HuH-7 (cell line): ENCODE measurements at regions not wholly inside any gene's neighbourhood (a gene's known extent, or its start where the extent isn't known, plus 50 kb on each side); places are given as distances from the start of the nearest gene placed in this dataset.
"Not testable (repeated sequence)": the region's sequence is repeated elsewhere in the genome, so short reads cannot be mapped to it uniquely, and the experiment has no call there.

Experiments used
- DNase-seq: peaks from one replicate; pipeline ENCODE4 v3.0.0; 2011; ENCODE audit warnings: low spot score

DNA sequence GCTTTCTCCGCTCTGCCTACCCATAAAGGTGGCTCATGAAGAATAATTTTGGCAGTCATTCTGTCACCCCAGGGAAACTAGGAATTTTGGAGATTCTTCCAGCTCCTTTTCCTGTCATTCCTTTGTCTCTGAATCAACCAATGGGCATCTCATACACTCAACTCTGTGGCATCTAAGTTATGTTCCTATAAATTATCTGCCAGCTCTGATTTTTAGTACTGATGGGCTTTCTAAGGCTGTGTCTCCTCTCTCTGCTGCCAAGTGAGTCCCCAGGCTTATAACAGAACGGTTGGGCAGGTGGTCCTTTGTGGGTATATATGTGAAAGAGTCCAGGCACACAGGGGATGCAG, 226.8 kb downstream of the NMUR2 start:
- no peak for DNase-seq

DNA sequence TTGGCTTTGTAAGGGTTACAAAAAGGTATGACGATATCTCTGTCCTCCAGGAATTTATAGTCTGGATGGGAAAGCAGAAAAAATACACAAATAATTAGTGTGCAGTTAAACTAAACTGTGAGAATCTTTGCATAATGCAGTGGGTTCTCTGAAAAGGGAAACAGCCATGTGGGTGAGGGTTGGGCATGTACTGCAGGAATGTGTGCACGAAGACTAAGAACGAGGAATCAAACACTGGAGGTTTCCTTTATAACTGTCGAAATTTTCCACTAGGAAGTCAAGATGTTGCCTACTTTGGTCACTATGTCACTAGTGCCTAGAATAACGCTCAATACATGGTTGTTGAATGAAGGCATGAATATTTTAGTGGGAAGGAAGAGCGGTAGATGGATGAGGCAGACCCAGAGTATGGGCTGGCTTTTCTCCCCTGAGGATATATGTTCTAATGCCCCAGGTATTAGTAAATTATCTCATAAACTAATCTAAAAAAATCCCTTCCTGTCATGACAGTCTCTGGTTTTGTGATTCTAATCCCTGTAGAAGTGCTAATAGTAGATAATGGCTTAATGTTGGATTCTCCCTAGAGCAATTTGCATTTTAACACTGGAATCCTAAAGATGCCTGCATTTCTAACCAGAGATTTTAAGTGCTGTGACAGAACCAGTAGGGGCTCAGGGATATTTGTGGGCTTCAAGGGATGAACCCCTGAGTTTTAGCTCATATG, 227.3 kb downstream of the NMUR2 start:
- DNase-seq, result no peak

DNA sequence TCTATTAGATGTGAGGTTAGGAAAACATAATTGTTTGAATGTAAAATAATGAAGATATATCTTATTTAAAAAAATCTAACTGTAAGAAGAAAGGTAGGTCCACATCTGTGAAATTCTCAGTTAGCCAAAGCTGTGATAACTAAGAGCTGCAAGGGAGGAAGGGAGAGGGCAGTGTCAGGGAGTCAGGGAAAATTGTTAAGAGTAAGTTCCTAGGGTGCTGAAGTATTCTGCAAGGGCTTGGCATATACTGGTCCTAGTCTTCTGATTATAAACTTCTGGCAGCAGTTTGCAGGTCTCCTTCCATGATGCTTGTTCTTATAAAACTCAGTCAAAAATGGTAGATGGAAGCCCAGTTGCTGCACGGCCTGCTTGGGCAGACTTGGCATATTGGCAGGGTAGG, 233.2 kb downstream of the NMUR2 start:
- DNase-seq, result no peak

DNA sequence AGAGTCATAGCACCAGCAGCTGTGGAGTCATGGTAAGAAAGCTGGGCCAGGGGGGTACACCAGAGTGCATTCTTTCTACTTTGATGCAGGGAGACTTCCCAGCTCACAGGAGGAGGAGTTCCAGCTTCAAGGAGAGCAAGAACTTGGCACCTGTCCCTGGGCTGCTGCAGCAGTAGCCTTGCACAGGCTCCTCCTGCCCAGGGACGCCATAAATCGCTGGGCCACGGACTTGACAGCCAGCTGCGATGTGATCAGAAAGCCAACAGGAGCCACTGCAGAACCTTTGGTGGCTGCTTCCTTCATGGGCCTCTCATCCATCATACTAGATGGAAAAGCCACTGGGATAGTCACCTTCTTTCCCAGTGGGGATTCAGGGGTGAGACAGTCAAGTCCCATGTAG, 234.7 kb downstream of the NMUR2 start:
- no peak for DNase-seq

DNA sequence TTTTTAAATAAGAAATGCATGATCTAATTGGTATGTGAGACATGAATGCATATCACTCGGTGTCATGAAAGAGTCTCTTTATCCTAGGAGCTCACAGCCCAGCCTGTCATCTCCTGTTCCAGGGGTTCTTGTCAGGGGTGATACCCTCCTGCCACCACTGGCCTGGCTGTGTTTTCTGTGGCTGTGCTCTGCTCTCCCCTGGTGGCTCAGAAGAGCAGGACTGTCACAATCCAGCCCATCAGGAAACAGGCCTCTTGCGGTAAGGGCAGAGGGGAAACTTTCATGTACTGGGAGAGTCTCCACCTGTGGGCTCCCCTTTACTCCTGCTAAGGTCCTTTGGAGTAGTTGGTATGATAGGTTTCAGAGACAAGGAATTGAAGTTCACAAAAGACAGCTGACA, 240.2 kb upstream of the GLRA1 start:
- DNase-seq, result no peak

DNA sequence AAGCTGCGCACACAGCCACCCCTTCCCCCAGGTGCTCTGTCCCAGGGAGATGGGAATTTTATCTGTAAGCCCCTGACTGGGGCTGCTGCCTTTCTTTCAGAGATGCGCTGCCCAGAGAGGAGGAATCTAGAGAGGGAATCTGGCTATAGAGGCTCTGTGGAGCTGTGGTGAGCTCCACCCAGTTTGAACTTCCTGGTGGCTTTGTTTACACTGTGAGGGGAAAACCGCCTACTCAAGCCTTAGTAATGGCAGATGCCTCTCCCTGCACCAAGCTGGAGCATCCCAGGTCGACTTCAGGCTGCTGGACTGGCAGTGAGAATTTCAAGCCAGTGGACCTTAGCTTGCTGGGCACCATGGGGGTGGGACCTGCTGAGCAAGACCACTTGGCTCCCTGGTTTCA, 235.2 kb upstream of the GLRA1 start:
- DNase-seq, result not testable (repeated sequence)

DNA sequence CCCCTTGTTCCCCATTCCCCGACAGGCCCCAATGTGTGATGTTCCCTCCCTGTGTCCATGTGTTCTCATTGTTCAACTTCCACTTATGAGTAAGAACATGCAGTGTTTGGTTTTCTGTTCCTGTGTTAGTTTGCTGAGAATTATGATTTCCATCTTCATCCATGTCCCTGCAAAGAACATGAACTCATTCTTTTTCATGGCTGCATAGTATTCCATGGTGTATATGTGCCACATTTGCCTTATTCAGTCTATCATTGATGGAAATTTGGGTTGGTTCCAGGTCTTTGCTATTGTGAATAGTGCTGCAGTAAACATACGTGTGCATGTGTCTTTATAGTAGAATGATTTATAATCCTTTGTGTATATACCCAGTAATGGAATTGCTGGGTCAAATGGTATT, 229.8 kb upstream of the GLRA1 start:
- DNase-seq, result not testable (repeated sequence)

DNA sequence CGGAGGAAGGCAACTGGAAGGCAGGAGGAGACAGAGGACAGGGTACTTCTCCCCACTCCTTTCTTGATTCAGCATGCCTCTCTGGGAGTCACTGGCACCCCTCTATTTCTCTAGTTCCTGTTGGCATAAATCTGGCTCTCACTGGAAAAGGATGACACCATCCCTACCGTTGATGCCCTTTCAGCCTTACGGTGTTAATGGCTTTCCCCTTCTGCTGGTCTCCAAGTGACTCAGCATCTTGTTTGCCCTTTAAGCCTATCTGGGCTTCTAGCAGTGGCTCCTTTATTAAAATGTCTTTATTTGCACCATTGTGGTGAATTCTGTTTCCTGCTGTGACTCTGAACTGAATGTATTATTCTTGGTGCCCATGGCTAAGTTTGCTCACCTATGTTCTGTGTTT, 227.3 kb upstream of the GLRA1 start:
- no peak for DNase-seq

DNA sequence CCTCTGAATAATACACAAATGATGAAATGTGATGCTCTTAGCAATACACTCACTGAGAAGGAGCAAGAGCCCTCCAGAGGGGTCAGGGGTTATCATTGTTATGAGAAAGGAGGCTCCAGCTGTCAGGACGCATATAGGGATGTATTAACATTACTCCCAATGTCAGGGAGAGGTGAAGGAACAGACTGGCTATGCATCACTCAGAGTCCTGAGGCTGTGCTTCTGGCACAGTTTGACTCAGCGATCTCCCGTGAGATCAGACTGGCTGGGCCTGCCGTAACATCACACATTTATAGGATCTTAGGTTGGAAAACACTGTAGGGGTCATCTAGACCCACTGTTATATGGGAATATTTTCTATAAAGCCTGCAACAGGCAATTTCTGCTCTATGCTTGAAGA, 226.5 kb upstream of the GLRA1 start:
- no peak for DNase-seq

DNA sequence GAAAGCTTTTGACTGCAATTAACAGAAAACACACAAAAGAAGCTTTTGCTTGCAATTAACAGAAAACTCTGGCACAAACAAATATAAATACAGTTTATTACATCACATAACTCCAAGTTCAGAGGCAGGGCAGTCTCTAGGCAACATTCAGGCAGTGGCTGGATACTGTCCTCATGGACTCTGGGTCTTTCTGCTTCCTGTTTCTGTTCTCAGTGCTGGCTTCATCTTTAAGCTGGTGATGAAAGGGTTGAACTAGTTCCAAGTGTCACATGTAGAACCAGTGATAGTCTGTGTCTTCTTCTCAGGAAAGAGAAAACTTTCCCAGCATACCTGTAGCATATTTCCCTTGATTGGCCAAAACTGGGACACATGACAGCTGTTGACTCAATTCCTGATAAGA, 222.6 kb upstream of the GLRA1 start:
- DNase-seq, result no peak

DNA sequence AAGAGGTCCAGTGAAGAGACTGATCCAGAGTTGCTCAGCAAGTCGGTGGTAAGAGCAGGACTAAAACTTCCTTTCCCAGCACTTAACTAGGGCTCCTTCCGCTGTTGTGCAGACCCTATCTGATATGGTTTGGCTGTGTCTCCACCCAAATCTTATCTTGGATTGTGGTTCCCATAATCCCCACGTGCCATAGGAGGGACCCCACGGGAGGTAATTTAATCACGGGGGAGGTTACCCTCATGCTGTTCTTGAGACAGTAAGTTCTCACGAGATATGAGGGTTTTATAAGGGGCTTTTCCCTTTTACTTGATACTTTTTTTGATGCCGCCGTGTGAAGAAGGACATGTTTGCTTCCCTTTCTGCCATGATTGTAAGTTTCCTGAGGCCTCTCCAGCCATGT, 221.9 kb upstream of the GLRA1 start:
- no peak for DNase-seq

DNA sequence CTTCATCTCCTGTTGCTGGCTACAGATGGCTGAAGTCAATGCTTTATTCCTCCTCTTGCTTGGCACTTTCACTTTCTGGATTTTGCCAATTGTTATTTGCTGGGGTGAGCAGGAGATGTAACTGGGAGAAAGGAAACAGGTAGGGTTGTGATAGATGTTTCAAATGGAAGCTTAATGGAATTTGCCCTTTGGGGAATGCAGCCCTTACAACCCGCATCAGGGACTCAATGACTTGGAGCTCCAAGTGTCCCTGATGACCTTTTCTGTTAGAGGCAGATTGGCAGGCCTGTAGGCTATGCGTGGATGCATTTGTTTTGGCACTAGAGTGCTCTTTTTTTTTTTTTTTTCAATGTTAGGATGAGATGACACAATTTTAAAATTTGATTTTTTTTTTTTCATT, 219.9 kb upstream of the GLRA1 start:
- DNase-seq, result no peak

DNA sequence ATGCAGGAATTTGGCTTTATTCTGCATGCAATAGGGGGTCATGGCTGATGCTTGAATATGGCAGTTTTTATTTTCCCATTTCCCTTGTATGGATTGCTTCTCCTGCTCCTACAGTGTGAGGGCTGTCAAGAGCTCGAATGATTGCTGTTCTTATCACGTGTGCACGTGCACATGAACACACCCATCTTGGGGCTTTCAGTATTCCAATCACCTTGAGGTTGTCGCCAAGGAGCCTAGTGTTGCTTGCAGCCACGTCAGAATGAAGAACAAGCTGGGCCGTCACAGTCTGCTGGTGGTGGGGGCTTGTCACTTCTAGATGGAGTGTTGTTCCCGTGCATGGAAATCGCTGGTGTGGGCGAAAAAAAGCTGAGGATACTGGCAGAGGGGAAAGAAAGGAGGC, 219.4 kb upstream of the GLRA1 start:
- no peak for DNase-seq

DNA sequence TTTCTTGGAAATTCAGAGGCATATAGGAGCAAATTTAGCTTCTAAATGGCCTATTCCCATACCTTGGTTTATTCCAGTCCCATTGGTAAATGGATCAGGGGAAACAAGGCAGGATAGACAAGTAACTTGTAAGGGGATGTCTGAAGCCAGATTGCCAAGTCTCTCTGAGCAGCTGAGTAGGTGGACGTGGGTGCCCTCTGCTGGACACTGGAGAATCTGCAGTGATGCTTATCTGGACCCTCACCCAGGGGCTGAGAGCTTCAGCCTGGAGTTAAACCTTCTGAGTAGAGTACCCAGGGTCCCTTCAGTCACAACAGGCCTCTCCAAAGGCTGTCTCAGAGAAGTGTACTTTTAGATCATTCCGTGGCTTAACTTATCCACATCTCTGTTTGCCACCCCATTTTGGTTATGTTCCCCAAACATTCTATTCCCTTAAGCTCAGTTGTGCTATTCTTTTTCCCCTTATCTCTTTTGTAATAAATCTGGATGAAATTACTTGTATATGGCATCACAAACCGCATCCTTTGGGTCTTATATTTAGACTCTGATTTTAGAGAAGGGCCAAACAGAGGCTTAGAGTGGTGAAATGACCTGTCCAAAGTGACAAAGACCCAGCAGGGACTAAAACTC, 218.3 kb upstream of the GLRA1 start:
- peak; percentile 53 for DNase-seq

DNA sequence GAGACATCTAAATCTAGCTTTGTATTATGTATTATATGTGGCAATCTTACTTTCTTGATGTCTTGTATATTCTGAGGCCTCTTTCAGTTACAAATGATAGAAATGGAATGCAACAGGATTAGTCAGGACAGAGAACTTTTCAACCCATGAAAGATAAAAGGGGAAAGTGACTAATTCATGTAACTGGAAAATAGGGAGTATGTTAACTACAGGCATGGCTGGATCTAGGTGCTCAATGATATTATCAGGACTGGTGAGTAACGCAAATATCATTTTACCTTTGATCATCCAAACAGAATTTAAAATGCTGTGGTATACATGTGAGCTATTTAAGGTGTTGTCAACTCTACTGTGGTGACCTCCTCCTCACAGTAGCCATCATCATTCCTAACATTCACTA, 215.7 kb upstream of the GLRA1 start:
- no peak for DNase-seq

DNA sequence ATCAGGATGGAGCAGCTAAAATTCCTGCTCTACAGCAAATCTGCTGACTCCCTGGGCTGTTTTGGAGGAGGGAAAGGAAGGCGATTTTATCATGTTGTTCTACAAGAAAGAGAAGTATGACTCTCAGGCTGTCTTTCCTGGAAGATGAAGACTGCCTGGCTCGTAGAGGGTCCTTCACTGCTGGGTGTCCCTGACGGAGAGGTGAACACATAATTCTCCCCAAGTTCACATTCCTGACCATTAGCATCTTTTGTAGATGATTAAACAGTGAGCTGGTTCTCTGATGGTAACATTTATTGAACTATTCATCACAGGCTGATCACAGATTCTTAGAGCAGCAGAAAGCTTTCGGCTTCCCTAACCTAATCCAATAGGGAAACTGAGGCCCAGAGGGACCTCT, 212.4 kb upstream of the GLRA1 start:
- no peak for DNase-seq

DNA sequence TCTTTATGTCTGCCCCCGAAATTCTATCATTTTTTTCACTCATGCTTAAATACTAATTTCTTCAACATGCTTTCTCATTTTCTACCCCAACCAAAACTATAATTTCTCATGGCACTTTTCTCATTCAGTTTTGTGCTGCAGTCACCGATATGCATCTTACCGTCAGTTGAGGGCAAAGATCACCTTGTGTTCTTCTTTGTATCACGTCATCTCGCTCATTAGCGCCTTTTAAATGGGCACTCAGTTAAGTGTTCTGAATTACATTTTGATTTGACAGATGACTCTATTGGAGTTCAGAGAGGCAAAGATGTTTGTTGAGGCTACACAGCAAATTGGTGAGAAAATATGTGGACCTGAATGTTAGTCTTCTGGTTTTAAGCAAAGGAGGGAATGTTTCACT, 211.7 kb upstream of the GLRA1 start:
- DNase-seq, result no peak

DNA sequence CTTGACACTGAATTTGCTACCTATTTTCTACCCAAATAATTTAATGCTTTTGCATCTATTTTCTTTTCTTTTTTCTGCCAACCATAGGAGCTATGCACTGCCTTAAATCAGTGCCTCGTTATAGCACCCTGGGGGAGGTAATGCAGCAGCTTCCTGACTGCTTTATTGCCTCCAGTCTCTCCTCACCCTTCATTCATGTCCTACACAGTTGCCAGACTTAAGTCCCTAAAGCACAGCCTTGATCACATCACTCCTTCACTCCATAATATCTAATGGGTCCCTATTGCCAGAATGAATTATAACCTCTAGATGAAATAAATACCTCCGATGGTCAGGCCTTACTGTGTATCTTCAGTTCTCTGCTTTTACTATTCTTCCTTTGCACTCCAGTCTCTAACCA, 211.2 kb upstream of the GLRA1 start:
- no peak for DNase-seq

DNA sequence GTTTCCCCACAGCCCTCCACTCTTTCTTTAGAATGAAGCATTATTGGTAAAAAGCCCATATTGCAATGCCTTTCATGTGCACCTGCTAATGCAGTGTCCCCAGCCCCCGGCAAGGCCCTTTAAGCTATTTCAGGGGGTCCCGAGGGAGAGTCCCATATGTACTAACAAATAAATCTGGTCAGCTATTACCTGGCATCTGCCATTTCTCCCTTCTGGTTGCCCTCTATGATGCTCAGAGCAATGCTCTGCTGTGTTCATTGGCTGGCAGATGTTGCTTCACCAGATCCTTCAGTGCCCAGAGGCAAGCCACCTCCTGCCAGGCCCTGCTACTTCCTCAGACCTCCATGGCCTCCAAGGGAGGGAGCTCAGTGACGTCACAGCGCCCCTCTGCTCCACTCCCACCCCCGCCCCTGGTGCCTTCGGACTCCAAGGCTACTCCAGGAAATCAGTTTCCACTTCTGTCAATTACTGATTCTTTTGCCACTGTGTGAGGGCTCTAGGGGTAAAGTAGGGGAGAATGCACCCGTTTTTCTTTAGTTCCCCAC, 201.1 kb upstream of the GLRA1 start:
- DNase-seq, result no peak

DNA sequence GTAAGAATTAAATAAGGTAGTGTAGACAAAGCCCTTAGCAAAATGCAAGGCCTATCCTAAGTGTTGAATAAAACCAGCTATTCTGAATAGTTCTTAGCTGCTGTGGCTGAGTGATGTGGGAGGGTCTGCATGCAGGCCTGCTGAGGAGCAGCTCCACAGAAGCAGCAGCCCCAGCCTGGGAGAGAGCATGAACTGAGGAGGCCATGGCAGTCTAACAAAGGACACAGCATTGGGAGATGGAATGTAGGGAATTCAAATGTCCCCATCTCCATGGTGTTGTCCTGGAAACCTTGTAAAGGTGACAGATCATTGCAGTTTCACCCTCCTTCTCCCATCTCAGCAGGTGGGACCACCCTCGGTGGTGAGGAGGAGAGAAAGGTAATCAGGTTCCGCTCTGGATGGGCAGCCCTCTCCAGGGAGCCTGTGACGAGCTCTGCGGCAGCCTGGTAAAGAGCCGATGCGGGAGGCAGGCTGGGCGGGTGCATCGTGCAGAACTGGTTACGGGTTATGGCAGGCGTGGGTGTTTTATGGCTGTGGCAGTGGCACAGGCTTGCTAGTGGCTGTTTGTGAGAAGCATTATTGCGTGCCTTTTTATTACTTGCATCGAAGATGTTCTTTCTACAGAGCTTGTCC, 199.9 kb upstream of the GLRA1 start:
- DNase-seq, result no peak

DNA sequence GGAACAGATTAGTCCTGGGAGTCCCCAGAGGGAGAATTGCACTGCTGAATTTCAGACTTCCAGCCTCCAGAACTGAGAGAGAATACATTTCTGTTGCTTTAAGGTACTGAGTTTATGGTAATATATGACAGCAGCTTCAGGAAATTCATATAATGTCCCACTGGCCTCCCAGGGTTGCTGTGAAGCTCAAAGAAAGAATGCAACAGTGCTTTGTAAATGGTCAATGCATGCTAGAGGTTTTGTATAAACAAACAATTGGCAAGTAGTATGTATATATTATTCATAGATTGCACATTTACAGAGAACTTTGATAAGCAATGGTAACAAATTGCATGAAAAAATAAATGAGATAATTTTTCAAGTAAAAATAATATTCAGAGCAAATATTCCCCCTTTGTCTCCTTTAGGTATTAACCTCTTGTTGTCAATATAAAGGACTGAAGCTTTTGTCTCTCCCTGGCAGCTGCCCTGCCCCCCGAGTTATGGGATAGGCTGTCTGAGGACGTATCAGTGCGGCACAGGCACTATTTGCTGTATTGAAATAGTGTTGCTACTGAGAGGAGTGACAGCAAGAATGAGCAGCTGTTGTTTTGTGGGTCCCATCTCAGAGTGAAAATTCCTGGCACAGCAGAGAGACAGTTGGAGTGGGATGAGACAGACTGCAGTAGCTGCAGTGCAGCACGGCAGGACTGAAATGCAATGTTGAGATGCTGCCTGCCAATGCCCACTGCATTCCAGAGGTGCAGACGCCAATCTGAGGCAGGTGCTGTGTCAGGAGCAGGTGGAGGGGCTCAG, 194.2 kb upstream of the GLRA1 start:
- DNase-seq, result no peak

DNA sequence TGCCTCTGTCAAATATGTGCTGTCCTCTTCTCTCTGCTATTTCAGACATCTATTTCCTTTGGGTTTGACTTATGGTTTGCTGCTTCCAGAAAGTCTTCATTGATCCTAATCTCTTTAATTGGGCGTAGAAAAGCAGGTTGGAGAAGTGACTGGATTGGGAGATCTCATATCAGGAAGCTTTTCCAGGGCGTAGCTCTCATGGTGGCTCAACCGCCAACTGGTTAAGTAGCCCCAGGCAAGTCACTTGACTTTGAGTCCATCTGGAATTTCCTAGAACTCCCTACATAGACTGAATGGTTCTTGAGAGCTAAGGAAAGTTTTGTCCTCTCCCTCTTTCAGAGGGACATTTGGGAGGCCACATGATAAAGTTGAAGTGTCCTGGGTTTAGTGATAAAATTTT, 192.3 kb upstream of the GLRA1 start:
- DNase-seq, result no peak

DNA sequence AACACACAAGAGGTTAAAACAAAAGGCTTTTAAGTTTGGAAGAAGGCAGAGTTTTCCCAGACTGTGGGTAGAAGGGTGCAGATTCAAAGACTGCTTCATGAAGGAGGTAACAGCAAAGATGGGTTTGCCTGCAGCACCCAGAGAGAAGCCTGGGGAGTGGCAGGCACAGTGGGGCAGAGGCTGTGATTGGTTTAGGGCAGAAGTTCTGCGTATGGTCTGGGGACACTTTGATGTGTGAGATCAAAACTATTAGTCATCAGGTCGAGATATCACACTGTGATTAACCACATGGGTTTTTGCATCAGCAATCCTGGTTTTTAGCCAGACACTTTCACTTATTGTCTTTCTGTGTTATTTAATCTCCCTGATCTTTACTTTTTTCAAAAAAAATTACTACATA, 188.8 kb upstream of the GLRA1 start:
- DNase-seq, result no peak
